Common myeloid progenitor, CD34-positive (primary cell): ENCODE measurements at regions not wholly inside any gene's neighbourhood (a gene's known extent, or its start where the extent isn't known, plus 50 kb on each side); places are given as distances from the start of the nearest gene placed in this dataset.
A peak's percentile ranks its signal among the peaks of the same experiment; 100 is the strongest.

Experiments
- CTCF ChIA-PET: fragments of 350-600 bp; sonication (Branson Sonifier 250); formaldehyde crosslinking; loops from one replicate; lab custom pipeline; 2021; ENCODE audit warnings: antibody characterized with exemption; lab: Charles Lee
- POLR2A ChIA-PET: fragments of 350-600 bp; sonication (Branson Sonifier 250); formaldehyde crosslinking; loops from one replicate; lab custom pipeline; 2021; ENCODE audit warnings: antibody characterized with exemption; lab: Charles Lee
- DNase-seq, 3 donors: peaks; one replicate each; pipeline versions ENCODE4 v3.0.0 to v3.0.0-alpha.2; 2013
- H3K27ac ChIP-seq, 2 experiments: 1 replicate in 1 of 2; 2 replicates in 1 of 2; pipeline ENCODE4 v1.7.0; 2013; ENCODE audit warnings: inconsistent platforms in 2 of 2, low read length in 2 of 2, mild to moderate bottlenecking in 2 of 2, low read depth in 1 of 2, moderate library complexity in 1 of 2; ENCODE audit not compliant: severe bottlenecking in 2 of 2, insufficient read depth in 1 of 2, poor library complexity in 1 of 2
- H3K27me3 ChIP-seq, 5 experiments: replicated peaks in 2 of 5; 1 replicate in 3 of 5; 2 replicates in 2 of 5; pipeline versions ENCODE4 v1.6.1 to v1.7.0; 2013; ENCODE audit warnings: low read length in 4 of 5, mild to moderate bottlenecking in 2 of 5, moderate library complexity in 2 of 5, inconsistent platforms in 1 of 5; ENCODE audit not compliant: insufficient read depth in 5 of 5, control insufficient read depth in 4 of 5
- H3K36me3 ChIP-seq, 4 experiments: 1 replicate in 2 of 4; 2 replicates in 2 of 4; pipeline versions ENCODE4 v1.6.1 to v1.7.0; 2013; ENCODE audit warnings: low read length in 3 of 4, control low read depth in 1 of 4, mild to moderate bottlenecking in 1 of 4; ENCODE audit not compliant: control insufficient read depth in 4 of 4, insufficient read depth in 4 of 4
- H3K4me1 ChIP-seq, 4 experiments: 1 replicate in 3 of 4; 2 replicates in 1 of 4; pipeline versions ENCODE4 v1.6.1 to v1.7.1; 2013; ENCODE audit warnings: low read length in 3 of 4, mild to moderate bottlenecking in 3 of 4, control low read depth in 1 of 4, inconsistent platforms in 1 of 4, moderate library complexity in 1 of 4; ENCODE audit not compliant: control insufficient read depth in 4 of 4, insufficient read depth in 4 of 4; ENCODE audit errors: control extremely low read depth in 1 of 4
- H3K4me3 ChIP-seq, 7 experiments: 1 replicate in 4 of 7; 2 replicates in 3 of 7; pipeline versions ENCODE4 v1.5.1 to v1.7.0; 2013; ENCODE audit warnings: mild to moderate bottlenecking in 7 of 7, low read length in 6 of 7, moderate library complexity in 6 of 7, inconsistent platforms in 2 of 7, low read depth in 2 of 7, control low read depth in 1 of 7; ENCODE audit not compliant: insufficient read depth in 4 of 7, control insufficient read depth in 1 of 7; ENCODE audit errors: extremely low read depth in 1 of 7
- H3K9me3 ChIP-seq, 5 experiments: 1 replicate in 4 of 5; 2 replicates in 1 of 5; pipeline versions ENCODE4 v1.6.1 to v1.7.1; 2013; ENCODE audit warnings: low read length in 4 of 5, mild to moderate bottlenecking in 2 of 5, inconsistent platforms in 1 of 5, low read depth in 1 of 5, moderate library complexity in 1 of 5; ENCODE audit not compliant: control insufficient read depth in 4 of 5, insufficient read depth in 2 of 5; ENCODE audit errors: control extremely low read depth in 1 of 5
- WGBS: methylation state at CpG from one replicate; pipeline ENCODE4 v1.1.5; 2013; ENCODE audit not compliant: insufficient coverage; 5-methylcytosine and 5-hydroxymethylcytosine counted together

DNA sequence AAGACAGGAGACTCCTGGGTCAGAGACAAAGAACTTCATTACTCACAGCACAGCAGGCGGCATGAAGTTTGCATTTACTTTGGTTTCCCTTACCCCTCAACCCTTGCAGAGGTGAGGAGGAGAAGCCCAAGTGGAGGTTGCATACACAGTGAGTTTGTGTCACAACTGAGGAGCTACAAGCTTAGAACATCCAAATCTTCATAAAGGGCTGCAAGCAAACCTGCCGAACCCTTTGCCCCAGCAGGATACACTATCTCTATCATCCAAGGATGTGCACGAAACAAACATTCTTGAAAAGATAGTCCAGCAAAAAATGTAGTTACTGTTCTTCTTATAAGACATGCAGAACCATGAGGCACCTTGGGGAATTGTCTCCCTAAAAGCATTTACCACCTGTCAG lies 493.5 kb downstream of the SETD4 start:
- H3K4me3 ChIP-seq = no peak overlapping the region
- WGBS = 100% methylated on average over 1 of the region's 3 CpGs
- CTCF ChIA-PET = no interaction called here

DNA sequence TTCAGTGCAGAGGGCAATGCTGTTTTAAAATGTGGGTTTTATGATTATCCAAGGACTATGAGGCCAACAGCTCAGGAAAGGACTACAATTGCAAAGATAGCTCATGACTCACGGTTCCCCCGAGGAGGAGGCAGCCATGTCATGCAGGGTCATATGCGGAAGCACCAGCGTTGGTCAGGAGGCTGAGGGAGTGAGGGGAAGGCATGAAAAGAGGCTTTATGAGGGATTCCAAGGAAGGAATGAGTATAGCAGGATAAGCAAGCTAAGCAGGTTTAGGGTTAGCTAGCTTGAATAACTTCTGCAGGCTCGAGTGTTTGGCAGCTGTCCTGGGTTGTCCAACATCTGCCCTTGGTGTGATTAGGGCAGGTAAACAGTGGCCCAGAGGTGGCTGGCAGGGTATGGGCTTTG lies 495.1 kb downstream of the SETD4 start:
- Histone ChIP-seq H3K4me1 (peaks cover 0 to 12% (median 8%) of the 10 kb centered on the region in 4 experiments), H3K27me3 (no peaks in the 10 kb centered on the region), H3K4me3 (no peak overlapping the region), H3K9me3 (peaks cover 0 to 15% (median 2%) of the 10 kb centered on the region in 5 experiments), H3K36me3 (no peaks in the 10 kb centered on the region), H3K27ac (no peak overlapping the region)
- DNase-seq = peak in 2 of 3 donors; percentile 6 to 25
- ChIA-PET POLR2A (no interaction called here), CTCF (interaction anchor here (0.8 to 1.0 kb wide), 2 partner anchors 12 to 56 kb away, joined by 3 read pairs; no protein-coding TSS in a partner anchor)
- 96% methylated on average over 5 of the region's 5 CpGs for WGBS

More for the DNA sequence above, 493.5 kb downstream of the SETD4 start:
- no peaks in the 10 kb centered on the region for H3K36me3 ChIP-seq
- POLR2A ChIA-PET = no interaction called here
- DNase-seq = no peak
- H3K27me3 ChIP-seq = no peaks in the 10 kb centered on the region
- peaks cover 0 to 15% (median 2%) of the 10 kb centered on the region in 5 experiments for H3K9me3 ChIP-seq
- no peak overlapping the region for H3K27ac ChIP-seq
- H3K4me1 ChIP-seq = peaks cover 0 to 12% (median 8%) of the 10 kb centered on the region in 4 experiments

DNA sequence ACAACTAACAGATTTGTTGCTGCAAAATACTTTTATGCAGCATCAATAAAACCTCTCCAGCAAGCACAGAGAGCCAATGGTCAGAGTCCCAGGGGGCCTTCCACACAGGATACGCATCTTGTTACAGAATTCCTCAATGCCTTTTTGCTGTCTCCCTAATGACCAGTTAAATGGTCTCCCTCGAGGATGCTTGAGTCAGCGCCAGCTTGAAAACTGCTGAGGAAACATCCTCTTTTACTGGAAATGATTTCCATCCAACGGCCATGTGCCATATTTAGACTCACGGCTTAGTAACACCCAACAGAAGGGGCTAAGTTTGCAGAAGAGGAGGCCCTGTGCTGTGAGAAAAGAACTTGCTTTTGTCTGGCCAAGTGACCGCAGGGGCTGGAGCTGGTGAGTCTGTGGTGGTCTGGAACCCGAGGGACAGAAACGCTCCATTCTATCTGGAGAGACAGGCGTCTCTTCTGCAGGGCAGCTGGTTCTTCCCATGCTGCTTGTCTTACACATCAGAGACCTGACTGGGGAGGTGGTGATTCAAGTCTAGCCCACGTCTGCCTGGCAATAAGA lies 496.4 kb downstream of the SETD4 start:
- no peak overlapping the region for H3K27ac ChIP-seq
- H3K4me1 ChIP-seq = peaks cover 0 to 12% (median 8%) of the 10 kb centered on the region in 4 experiments
- H3K36me3 ChIP-seq = no peaks in the 10 kb centered on the region
- peaks cover 0 to 15% (median 2%) of the 10 kb centered on the region in 5 experiments for H3K9me3 ChIP-seq
- no peaks in the 10 kb centered on the region for H3K27me3 ChIP-seq
- peak in 2 of 3 donors; percentile 37 to 40 for DNase-seq
- H3K4me3 ChIP-seq = peak overlapping the region in 2 of 7 experiments; percentile 24 to 40
- ChIA-PET POLR2A (no interaction called here), CTCF (interaction anchor here (0.9 kb wide), 1 partner anchor 12 kb away, joined by 3 read pairs; no protein-coding TSS in a partner anchor)
- 54% methylated on average over 8 of the region's 10 CpGs for WGBS

DNA sequence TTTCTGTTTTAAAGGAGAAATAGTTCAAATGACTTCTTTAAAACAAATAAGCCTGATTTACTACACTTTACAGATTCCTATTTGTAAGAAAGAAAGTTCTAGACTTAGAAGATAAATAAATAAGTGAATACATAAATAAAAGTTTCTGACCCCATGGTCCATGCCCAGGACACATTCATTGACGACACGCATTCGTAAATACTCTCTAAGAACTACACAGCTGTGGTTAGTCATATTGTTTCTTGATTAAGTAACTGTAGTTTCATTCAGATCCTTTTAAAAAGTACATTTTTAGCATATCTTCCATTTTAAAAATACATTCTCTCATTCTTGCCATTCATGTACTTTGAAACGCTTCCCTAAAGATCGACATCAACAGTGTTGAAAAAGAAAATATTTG lies 497.4 kb downstream of the SETD4 start:
- Histone ChIP-seq H3K36me3 (no peaks in the 10 kb centered on the region), H3K9me3 (peaks cover 0 to 12% (median 2%) of the 10 kb centered on the region in 5 experiments), H3K27ac (no peak overlapping the region), H3K27me3 (no peaks in the 10 kb centered on the region), H3K4me3 (no peak overlapping the region), H3K4me1 (peaks cover 0 to 12% (median 8%) of the 10 kb centered on the region in 4 experiments)
- no CpG with 5 or more reads among the region's 5 CpGs for WGBS
- DNase-seq = no peak
- CTCF ChIA-PET = interaction anchor here (0.9 kb wide), 1 partner anchor 13 kb away, joined by 3 read pairs; no protein-coding TSS in a partner anchor
- POLR2A ChIA-PET = no interaction called here

DNA sequence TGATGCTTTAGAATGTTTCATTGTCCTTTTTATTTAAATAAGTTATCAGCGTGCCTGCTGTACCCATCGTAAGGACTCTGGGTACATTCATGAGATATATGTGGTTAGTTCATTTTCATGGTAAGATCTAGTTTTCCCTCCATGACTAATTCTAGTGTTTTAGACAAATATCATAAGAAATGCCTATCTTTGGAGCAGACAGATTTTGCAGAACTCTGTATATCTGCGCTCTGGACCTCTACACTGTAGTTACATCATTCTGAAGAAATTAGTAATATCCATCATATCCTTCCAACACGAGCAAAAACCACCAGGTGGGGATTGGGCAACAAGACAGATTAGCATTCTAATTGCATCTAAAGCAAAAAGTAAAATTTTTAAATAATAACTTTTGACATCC lies 499.2 kb downstream of the SETD4 start:
- peaks cover 0 to 5% (median 0%) of the 10 kb centered on the region in 5 experiments for H3K9me3 ChIP-seq
- 100% methylated on average over 1 of the region's 4 CpGs for WGBS
- no peaks in the 10 kb centered on the region for H3K36me3 ChIP-seq
- no peaks in the 10 kb centered on the region for H3K27me3 ChIP-seq
- ChIA-PET POLR2A (no interaction called here), CTCF (no interaction called here)
- no peak for DNase-seq
- no peak overlapping the region for H3K4me3 ChIP-seq
- no peak overlapping the region for H3K27ac ChIP-seq
- H3K4me1 ChIP-seq = peaks cover 0 to 12% (median 8%) of the 10 kb centered on the region in 4 experiments

DNA sequence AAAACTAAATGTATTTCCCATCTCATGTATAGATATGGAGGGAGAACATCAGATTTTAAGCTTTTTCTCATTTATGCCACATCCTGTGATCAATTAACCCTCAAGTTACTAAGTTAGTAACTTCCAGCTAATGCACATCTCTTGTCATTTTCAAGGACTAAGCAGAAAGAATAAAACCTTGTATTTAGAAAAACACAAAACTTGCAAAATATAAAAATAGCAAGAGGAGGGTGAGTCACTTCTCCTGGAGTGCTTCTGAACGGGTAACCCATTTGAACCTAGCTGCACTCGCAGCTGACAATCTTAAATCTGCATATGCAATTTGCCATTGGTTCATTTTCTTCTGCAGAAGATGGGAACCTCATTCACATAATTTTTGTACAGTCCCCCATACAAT lies 500.5 kb downstream of the SETD4 start:
- no peak overlapping the region for H3K27ac ChIP-seq
- POLR2A ChIA-PET = no interaction called here
- no peaks in the 10 kb centered on the region for H3K9me3 ChIP-seq
- peaks cover 0 to 12% (median 8%) of the 10 kb centered on the region in 4 experiments for H3K4me1 ChIP-seq
- H3K27me3 ChIP-seq = no peaks in the 10 kb centered on the region
- CTCF ChIA-PET = interaction anchor here (0.8 kb wide), 1 partner anchor 11 kb away, joined by 4 read pairs; no protein-coding TSS in a partner anchor
- no peak overlapping the region for H3K4me3 ChIP-seq
- H3K36me3 ChIP-seq = no peaks in the 10 kb centered on the region
- 79% methylated on average over 2 of the region's 2 CpGs for WGBS
- DNase-seq = no peak

DNA sequence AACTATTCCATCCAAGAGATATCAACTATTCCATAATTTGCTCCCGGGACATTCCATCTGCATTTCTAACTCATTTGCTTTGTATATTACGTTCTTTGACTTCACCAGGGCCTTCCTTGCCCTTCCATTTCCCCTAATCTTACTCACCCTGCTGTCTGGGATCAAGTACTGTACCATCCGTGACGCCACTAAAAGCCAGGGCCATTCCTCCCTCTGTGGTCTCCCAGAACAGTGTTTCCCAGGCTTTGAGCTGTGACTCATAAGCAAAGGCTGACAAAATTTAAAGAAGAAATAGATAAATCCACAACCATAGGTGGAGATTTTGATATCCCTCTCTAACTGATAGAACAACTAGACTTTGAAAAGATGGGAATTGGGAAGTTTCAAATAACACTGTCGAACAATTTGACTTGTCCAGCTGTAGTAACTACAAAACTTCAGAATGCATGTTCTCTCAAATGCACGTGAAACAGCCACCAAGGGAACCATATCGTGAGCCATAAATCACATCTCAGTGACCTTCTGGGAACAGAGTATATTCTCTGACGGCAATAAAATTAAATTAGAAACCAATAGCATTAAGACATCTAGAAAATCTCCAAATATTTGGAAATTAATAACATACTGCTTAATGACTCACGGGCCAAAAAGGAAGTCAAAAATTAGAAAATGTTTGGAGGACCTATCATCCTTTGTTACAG lies 501.0 kb downstream of the SETD4 start:
- Histone ChIP-seq H3K4me3 (no peak overlapping the region), H3K9me3 (no peaks in the 10 kb centered on the region), H3K36me3 (no peaks in the 10 kb centered on the region), H3K27me3 (no peaks in the 10 kb centered on the region), H3K4me1 (peaks cover 0 to 9% (median 6%) of the 10 kb centered on the region in 4 experiments), H3K27ac (no peak overlapping the region)
- POLR2A ChIA-PET = no interaction called here
- 92% methylated on average over 5 of the region's 9 CpGs for WGBS
- no peak for DNase-seq
- CTCF ChIA-PET = no interaction called here
